ENCODE measurements at regions not wholly inside any gene's neighbourhood (a gene's known extent, or its start where the extent isn't known, plus 50 kb on each side); places are given as distances from the start of the nearest gene placed in this dataset.

- no peak for DNase-seq
- no peak for TF ChIP-seq CTCF (conservative IDR thresholded peaks at IDR 0.05)
- Histone ChIP-seq H3K27ac (ENCODE audit: insufficient read length, low read depth, low read length) (no peak overlapping the region), H2BK120ac (ENCODE audit: low read depth, low read length, poor library complexity, severe bottlenecking) (no peak overlapping the region), H4K91ac (ENCODE audit: insufficient read length, low read depth, low read length) (no peak overlapping the region), H3K4me1 (ENCODE audit: insufficient read depth, low read length) (no peaks in the 10 kb centered on the region), H3K4me2 (ENCODE audit: insufficient read depth, insufficient read length, low read length) (no peak overlapping the region), H2BK20ac (ENCODE audit: low read depth, low read length, poor library complexity, severe bottlenecking) (no peak overlapping the region), H2AFZ (ENCODE audit: low read length) (no peak overlapping the region), H3K14ac (ENCODE audit: insufficient read depth, low read length) (no peak overlapping the region), H3K9ac (ENCODE audit: extremely low read depth, insufficient read length, low read length) (no peak overlapping the region), H3K79me1 (ENCODE audit: insufficient read depth, low read depth, low read length, poor library complexity, severe bottlenecking) (no peaks in the 10 kb centered on the region), H3K56ac (ENCODE audit: insufficient read length, low read depth, low read length) (no peak overlapping the region), H2BK12ac (ENCODE audit: insufficient read length, low read depth, low read length) (no peak overlapping the region), H3K18ac (ENCODE audit: insufficient read length, low read depth, low read length) (no peak overlapping the region), H3K23me2 (ENCODE audit: insufficient read length, low read depth, low read length, poor library complexity, severe bottlenecking) (no peaks in the 10 kb centered on the region), H3K79me2 (ENCODE audit: insufficient read depth, low read length) (no peaks in the 10 kb centered on the region), H3K23ac (ENCODE audit: insufficient read length, low read depth, low read length) (no peak overlapping the region), H3K27me3 (ENCODE audit: insufficient read depth, low read length) (no peaks in the 10 kb centered on the region), H4K20me1 (ENCODE audit: control insufficient read depth, insufficient read depth, insufficient read length) (no peaks in the 10 kb centered on the region), H3T11ph (ENCODE audit: low read length) (no peak overlapping the region), H2AK5ac (ENCODE audit: insufficient read length, low read length) (no peak overlapping the region), H2BK5ac (ENCODE audit: insufficient read length, low read length) (no peak overlapping the region), H3K9me3 (ENCODE audit: control insufficient read depth, low read depth, low read length) (no peaks in the 10 kb centered on the region), H4K5ac (ENCODE audit: insufficient read length, low read depth, low read length) (no peak overlapping the region), H4K8ac (replicated peaks; ENCODE audit: insufficient read length, low read depth, low read length) (no peak overlapping the region), H2BK15ac (ENCODE audit: low read depth, low read length) (no peak overlapping the region), H3K4ac (ENCODE audit: low read depth, low read length) (no peak overlapping the region)
- no CpG with 5 or more reads among the region's 12 CpGs for WGBS (ENCODE audit: extremely low coverage, insufficient read length, low lambda C conversion rate)
- H3K4me1 Mint-ChIP-seq: no peaks in the 10 kb centered on the region
- H3K27me3 Mint-ChIP-seq (ENCODE audit: low read depth): peaks cover 9% of the 10 kb centered on the region
- H3K36me3 Mint-ChIP-seq (ENCODE audit: insufficient read depth in 1 of 3, low read depth in 3 of 3): peaks cover 13 to 20% (median 17%) of the 10 kb centered on the region in 3 experiments
- peaks cover 63 to 82% of the 10 kb centered on the region in 2 experiments for H3K9me3 Mint-ChIP-seq
- no peak overlapping the region for H3K27ac Mint-ChIP-seq
- no peak overlapping the region for H3K4me3 Mint-ChIP-seq
Observed at GRCh38 chrX:39542316-39542715, 555.4 kb downstream of the BCOR start.

Data from H9 (cell line).